ENCODE measurements at regions not wholly inside any gene's neighbourhood (a gene's known extent, or its start where the extent isn't known, plus 50 kb on each side); places are given as distances from the start of the nearest gene placed in this dataset.
"Not testable (repeated sequence)": the region's sequence is repeated elsewhere in the genome, so short reads cannot be mapped to it uniquely, and the experiment has no call there.

- DNase-seq, result no peak
- no peak for TF ChIP-seq CTCF (IDR thresholded peaks at IDR 0.05)
- H3K27ac ChIP-seq, result no peak overlapping the region
- no peaks in the 10 kb centered on the region for H3K36me3 ChIP-seq
- intact Hi-C loops (cut with DNase I), result no loop called here
- H3K4me1 ChIP-seq, result no peaks in the 10 kb centered on the region
- H3K27me3 ChIP-seq, result no peaks in the 10 kb centered on the region
- no peak for FAIRE-seq
- ATAC-seq, result no peak
- H3K9me3 ChIP-seq, result no peaks in the 10 kb centered on the region
- no peak overlapping the region for H3K4me3 ChIP-seq
- 41 to 51% methylated on average over 2 of the region's 2 CpGs for WGBS, 2 donors
These were observed 533.9 kb upstream of the CRIM1 start for GRCh38 chr2:35821675-35822074.

GRCh38 chr2:35820391-35820790, 535.2 kb upstream of the CRIM1 start:
- no peak for ATAC-seq
- Histone ChIP-seq H3K9me3 (no peaks in the 10 kb centered on the region), H3K27me3 (no peaks in the 10 kb centered on the region), H3K36me3 (no peaks in the 10 kb centered on the region), H3K27ac (no peak overlapping the region), H3K4me1 (no peaks in the 10 kb centered on the region), H3K4me3 (no peak overlapping the region)
- no peak for TF ChIP-seq CTCF (IDR thresholded peaks at IDR 0.05)
- 77 to 89% methylated on average over 2 of the region's 2 CpGs for WGBS, 2 donors
- intact Hi-C loops (cut with DNase I), result no loop called here
- DNase-seq, result no peak
- no peak for FAIRE-seq

GRCh38 chr2:35819033-35819432, 536.5 kb upstream of the CRIM1 start:
- H3K27me3 ChIP-seq, result no peaks in the 10 kb centered on the region
- no peak for ATAC-seq
- no peak for TF ChIP-seq CTCF (IDR thresholded peaks at IDR 0.05)
- WGBS, 2 donors, result 52 to 61% methylated on average over 2 of the region's 2 CpGs
- no peak for DNase-seq
- no peaks in the 10 kb centered on the region for H3K4me1 ChIP-seq
- no peak overlapping the region for H3K4me3 ChIP-seq
- no peak for FAIRE-seq
- no peaks in the 10 kb centered on the region for H3K9me3 ChIP-seq
- intact Hi-C loops (cut with DNase I), result no loop called here
- H3K27ac ChIP-seq, result no peak overlapping the region
- no peaks in the 10 kb centered on the region for H3K36me3 ChIP-seq

GRCh38 chr2:35818359-35818758, 537.2 kb upstream of the CRIM1 start:
- H3K4me1 ChIP-seq; H3K36me3 ChIP-seq; H3K27me3 ChIP-seq; FAIRE-seq; ATAC-seq; intact Hi-C loops (cut with DNase I); DNase-seq; H3K4me3 ChIP-seq; H3K27ac ChIP-seq; H3K9me3 ChIP-seq: not testable (repeated sequence)
- 65 to 81% methylated on average over 2 of the region's 2 CpGs for WGBS, 2 donors

- H3K27me3 ChIP-seq; FAIRE-seq; H3K9me3 ChIP-seq; ATAC-seq; H3K4me3 ChIP-seq; H3K4me1 ChIP-seq; H3K27ac ChIP-seq; H3K36me3 ChIP-seq; intact Hi-C loops (cut with DNase I); DNase-seq: not testable (repeated sequence)
- 57 to 65% methylated on average over 7 of the region's 7 CpGs for WGBS, 2 donors
These were observed 541.0 kb upstream of the CRIM1 start for GRCh38 chr2:35814597-35814996.

- Histone ChIP-seq H3K9me3 (no peaks in the 10 kb centered on the region), H3K27ac (no peak overlapping the region), H3K4me3 (no peak overlapping the region), H3K36me3 (no peaks in the 10 kb centered on the region), H3K4me1 (no peaks in the 10 kb centered on the region), H3K27me3 (no peaks in the 10 kb centered on the region)
- intact Hi-C loops (cut with DNase I), result no loop called here
- TF ChIP-seq CTCF (IDR thresholded peaks at IDR 0.05), result no peak
- DNase-seq, result no peak
- no peak for ATAC-seq
- FAIRE-seq, result no peak
- WGBS, 2 donors, result 73 to 91% methylated on average over 4 of the region's 4 CpGs
These were observed 552.5 kb upstream of the CRIM1 start for GRCh38 chr2:35803126-35803525.
